Mesothelial cell of epicardium (in vitro differentiated cells): ENCODE measurements at regions not wholly inside any gene's neighbourhood (a gene's known extent, or its start where the extent isn't known, plus 50 kb on each side); places are given as distances from the start of the nearest gene placed in this dataset.

ENCODE experiments used
- DNase-seq, 2 experiments: peaks; one replicate each; pipeline ENCODE4 v3.0.0; 2021; ENCODE audit warnings: low spot score in 2 of 2; ENCODE audit not compliant: unreplicated experiment in 2 of 2
- H3K27ac Mint-ChIP-seq: 2 replicates; pipeline ENCODE4 v1.8.0; 2021; ENCODE audit warnings: mixed read lengths
- H3K27me3 Mint-ChIP-seq: 2 replicates; pipeline ENCODE4 v1.8.0; 2021; ENCODE audit warnings: low read depth, mixed read lengths
- H3K36me3 Mint-ChIP-seq: 2 replicates; pipeline ENCODE4 v1.8.0; 2021; ENCODE audit warnings: mixed read lengths
- H3K4me1 Mint-ChIP-seq: 2 replicates; pipeline ENCODE4 v1.8.0; 2021; ENCODE audit warnings: mixed read lengths
- H3K4me3 Mint-ChIP-seq: 2 replicates; pipeline ENCODE4 v1.8.0; 2021; ENCODE audit warnings: mild to moderate bottlenecking, moderate library complexity, mixed read lengths
- H3K9me3 Mint-ChIP-seq: 2 replicates; pipeline ENCODE4 v1.8.0; 2021; ENCODE audit warnings: mixed read lengths
- TF ChIP-seq, protein P1 (sequence below): fragments of 200-600 bp; sonication (generic); IDR thresholded peaks from one replicate; pipeline ENCODE4 v1.5.0; 2021; ENCODE audit warnings: antibody characterized with exemption; ENCODE audit not compliant: unreplicated experiment

- DNase-seq: no peak
- peaks cover 30% of the 10 kb centered on the region for H3K9me3 Mint-ChIP-seq
- peaks cover 16% of the 10 kb centered on the region for H3K4me1 Mint-ChIP-seq
- peaks cover 11% of the 10 kb centered on the region for H3K36me3 Mint-ChIP-seq
- H3K27ac Mint-ChIP-seq: no peak overlapping the region
- H3K4me3 Mint-ChIP-seq: no peak overlapping the region
- no peaks in the 10 kb centered on the region for H3K27me3 Mint-ChIP-seq
- TF ChIP-seq, protein P1, sequence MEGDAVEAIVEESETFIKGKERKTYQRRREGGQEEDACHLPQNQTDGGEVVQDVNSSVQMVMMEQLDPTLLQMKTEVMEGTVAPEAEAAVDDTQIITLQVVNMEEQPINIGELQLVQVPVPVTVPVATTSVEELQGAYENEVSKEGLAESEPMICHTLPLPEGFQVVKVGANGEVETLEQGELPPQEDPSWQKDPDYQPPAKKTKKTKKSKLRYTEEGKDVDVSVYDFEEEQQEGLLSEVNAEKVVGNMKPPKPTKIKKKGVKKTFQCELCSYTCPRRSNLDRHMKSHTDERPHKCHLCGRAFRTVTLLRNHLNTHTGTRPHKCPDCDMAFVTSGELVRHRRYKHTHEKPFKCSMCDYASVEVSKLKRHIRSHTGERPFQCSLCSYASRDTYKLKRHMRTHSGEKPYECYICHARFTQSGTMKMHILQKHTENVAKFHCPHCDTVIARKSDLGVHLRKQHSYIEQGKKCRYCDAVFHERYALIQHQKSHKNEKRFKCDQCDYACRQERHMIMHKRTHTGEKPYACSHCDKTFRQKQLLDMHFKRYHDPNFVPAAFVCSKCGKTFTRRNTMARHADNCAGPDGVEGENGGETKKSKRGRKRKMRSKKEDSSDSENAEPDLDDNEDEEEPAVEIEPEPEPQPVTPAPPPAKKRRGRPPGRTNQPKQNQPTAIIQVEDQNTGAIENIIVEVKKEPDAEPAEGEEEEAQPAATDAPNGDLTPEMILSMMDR: no peak
Observed at GRCh38 chr2:150379166-150379565, 108.3 kb downstream of the RND3 start.

- H3K4me3 Mint-ChIP-seq: no peak overlapping the region
Observed at GRCh38 chr2:150378686-150379085, 108.8 kb downstream of the RND3 start.

GRCh38 chr2:150376553-150377335 lies 110.7 kb downstream of the RND3 start:
- TF ChIP-seq, protein P1: no peak
- H3K4me1 Mint-ChIP-seq: peaks cover 16% of the 10 kb centered on the region
- no peak overlapping the region for H3K4me3 Mint-ChIP-seq
- H3K9me3 Mint-ChIP-seq: peaks cover 16% of the 10 kb centered on the region
- H3K27ac Mint-ChIP-seq: no peak overlapping the region
- no peaks in the 10 kb centered on the region for H3K27me3 Mint-ChIP-seq
- no peaks in the 10 kb centered on the region for H3K36me3 Mint-ChIP-seq
- DNase-seq: no peak

More at GRCh38 chr2:150378686-150379085, 108.8 kb downstream of the RND3 start:
- H3K4me1 Mint-ChIP-seq: peaks cover 16% of the 10 kb centered on the region
- H3K27ac Mint-ChIP-seq: no peak overlapping the region
- H3K36me3 Mint-ChIP-seq: peaks cover 10% of the 10 kb centered on the region
- peaks cover 29% of the 10 kb centered on the region for H3K9me3 Mint-ChIP-seq
- TF ChIP-seq, protein P1: no peak
- DNase-seq: no peak
- no peaks in the 10 kb centered on the region for H3K27me3 Mint-ChIP-seq

GRCh38 chr2:150375333-150375732 lies 112.1 kb downstream of the RND3 start:
- TF ChIP-seq, protein P1: no peak
- DNase-seq: no peak
- H3K9me3 Mint-ChIP-seq: peaks cover 11% of the 10 kb centered on the region
- no peak overlapping the region for H3K27ac Mint-ChIP-seq
- H3K36me3 Mint-ChIP-seq: no peaks in the 10 kb centered on the region
- H3K4me3 Mint-ChIP-seq: no peak overlapping the region
- peaks cover 23% of the 10 kb centered on the region for H3K4me1 Mint-ChIP-seq
- no peaks in the 10 kb centered on the region for H3K27me3 Mint-ChIP-seq

- Mint-ChIP-seq H3K4me3 (no peak overlapping the region), H3K9me3 (peaks cover 11% of the 10 kb centered on the region), H3K4me1 (peaks cover 23% of the 10 kb centered on the region), H3K36me3 (no peaks in the 10 kb centered on the region), H3K27ac (no peak overlapping the region), H3K27me3 (no peaks in the 10 kb centered on the region)
- no peak for DNase-seq
- TF ChIP-seq, protein P1: no peak
Observed at GRCh38 chr2:150374492-150374891, 113.0 kb downstream of the RND3 start.
